Stimulated activated CD4-positive, alpha-beta T cell treated with anti-CD3 and anti-CD28 coated beads, Interleukin-12 subunit alpha, Interleukin-12 subunit beta, amount 100 ng/mL, for 24 hours (primary cell): ENCODE measurements at regions not wholly inside any gene's neighbourhood (a gene's known extent, or its start where the extent isn't known, plus 50 kb on each side); places are given as distances from the start of the nearest gene placed in this dataset.

ENCODE experiments used
- DNase-seq, 2 experiments: peaks; one replicate each; pipeline ENCODE4 v3.0.0-alpha.2; 2020; ENCODE audit warnings: low read depth in 2 of 2

DNA sequence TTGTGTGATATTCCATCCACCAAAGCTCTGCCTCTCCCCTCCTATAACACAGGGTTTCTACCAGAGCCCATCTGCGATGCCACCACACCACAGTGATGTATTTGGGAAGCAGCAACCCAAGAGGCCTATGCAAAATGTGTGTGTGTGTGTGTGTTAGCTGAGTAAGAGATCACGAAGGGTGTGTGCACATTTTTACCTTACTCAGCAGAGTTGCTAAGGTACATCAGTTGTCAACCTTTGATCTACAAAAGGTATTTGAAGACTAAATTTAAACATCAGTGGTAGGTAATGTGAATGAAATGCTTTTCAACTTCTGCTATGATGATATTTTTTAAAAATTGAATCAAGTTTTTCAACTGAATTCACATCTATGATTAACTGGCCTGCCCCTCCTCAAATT lies 227.6 kb downstream of the FBXO15 start:
- DNase-seq, result no peak

DNA sequence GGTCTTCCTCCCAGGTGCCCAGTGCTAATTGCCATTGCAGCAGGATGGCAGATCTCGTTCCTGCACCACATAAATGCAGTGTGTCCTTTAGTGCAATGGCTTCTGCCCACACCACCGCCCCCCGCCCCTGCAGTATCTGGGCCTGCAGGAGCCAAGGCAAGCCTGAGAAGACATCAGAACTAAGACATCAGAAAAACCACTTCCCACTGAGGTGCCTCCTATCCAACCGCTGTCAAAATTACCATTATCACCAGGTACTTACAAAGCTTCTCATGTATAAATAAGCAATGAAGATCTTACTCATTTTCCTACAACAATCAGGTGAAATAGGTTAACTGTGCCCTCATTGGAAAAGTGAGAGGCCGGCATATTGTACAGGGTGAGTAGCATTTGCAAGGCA lies 228.8 kb downstream of the FBXO15 start:
- DNase-seq, result no peak

DNA sequence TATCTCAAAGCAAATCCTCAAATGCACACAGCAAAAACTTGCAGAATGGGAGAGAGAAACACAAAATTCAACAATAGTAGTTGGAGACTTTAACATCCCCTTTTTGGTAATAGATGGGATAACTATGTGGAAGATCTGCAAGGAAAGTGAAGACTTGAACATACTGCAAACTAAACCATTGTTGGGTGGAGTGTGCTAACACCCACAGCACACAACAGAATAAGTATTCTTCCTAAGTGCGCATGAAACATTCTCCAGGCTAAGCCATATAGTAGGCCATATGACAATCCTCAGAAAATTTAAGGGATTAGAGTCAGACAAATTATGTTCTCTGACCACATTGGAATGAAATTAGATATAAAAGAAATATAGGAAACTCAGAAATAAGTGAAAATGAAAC lies 230.6 kb downstream of the FBXO15 start:
- no peak for DNase-seq

- DNase-seq, result no peak
These were observed 234.1 kb downstream of the FBXO15 start for GRCh38 chr18:73913505-73913904.

DNA sequence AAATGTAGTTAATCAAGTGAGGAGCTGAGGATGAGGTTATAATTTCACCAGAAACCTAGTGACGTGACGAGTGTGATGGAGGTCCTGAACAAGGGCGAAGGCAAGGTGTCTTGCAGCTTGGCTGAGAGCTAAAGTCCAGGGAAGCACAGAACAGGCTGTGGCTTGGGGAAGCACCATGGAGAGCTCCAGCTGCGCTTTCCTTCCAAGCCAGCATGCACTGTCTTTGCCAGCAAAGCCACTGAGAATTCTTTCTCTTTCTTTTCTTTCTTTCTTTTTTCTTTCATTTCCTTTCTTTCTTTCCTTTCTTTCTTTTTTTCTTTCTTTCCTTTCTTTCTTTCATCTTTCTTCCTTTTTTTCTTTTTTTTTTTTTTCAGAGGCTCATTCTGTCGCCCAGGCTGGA lies 239.3 kb downstream of the FBXO15 start:
- DNase-seq, result no peak

- no peak for DNase-seq
These were observed 246.1 kb downstream of the FBXO15 start for GRCh38 chr18:73901566-73901965.

GRCh38 chr18:73901151-73901550 lies 246.5 kb downstream of the FBXO15 start:
- no peak for DNase-seq

GRCh38 chr18:73900106-73900835 lies 247.4 kb downstream of the FBXO15 start:
- DNase-seq, result no peak

DNA sequence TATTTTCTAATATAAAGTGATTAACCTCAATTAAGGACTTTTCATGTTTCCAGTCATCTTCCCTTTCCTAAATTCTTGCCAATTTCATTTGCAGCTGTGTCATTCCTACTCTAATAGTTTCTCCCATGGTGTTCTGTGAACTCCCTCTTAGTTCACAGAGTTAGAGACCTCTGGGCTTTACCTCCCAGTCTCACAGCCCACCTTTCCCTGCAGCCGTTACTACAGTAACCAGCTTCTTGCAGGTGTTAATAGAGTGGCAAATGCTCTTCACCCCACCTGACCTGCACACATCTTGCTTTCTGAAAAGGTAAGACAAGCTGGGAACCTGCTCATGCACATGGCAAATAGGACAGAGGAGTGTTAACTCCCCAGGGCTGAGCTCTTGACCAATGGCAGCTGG lies 250.1 kb downstream of the FBXO15 start:
- no peak for DNase-seq

- no peak for DNase-seq
These were observed 250.9 kb downstream of the FBXO15 start for GRCh38 chr18:73896685-73897084.

DNA sequence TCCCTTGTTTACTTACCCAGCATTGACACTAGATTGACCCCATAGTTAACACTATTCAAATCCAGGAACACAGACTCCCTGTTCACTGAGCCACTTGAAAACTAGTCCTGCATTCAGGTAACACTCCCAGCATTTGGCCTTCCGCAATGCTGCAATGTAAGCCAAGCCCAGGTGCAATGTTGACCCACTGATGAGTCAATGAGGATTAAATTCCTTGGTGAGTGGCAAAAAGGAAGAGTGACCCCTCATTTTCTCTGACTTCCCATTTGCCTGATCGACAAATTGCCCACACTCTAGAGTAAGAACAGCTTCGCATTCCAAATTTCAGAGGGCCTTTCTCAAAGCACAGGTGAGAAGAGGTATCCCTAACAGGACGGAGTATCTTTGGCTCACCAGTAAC lies 251.9 kb downstream of the FBXO15 start:
- no peak for DNase-seq

DNA sequence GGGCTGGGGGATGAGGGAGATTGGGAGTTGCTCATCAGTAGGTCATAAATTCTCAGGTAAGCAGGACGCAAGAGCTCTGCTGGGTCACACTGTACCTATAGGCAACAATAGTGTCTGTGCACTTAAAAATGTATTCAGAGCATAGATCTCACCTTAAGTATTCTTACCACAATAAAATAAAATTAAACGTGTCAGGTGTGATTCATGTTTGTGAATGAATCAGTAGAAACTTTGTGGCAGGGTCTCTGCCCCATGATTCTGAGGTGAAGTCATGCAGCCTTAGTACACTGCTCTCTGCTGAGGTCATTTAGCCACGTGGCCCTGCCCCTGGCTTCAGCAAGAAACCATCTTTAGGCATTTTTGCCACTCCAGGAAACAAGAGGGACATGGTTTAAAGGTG lies 253.8 kb downstream of the FBXO15 start:
- no peak for DNase-seq

- no peak for DNase-seq
These were observed 255.8 kb downstream of the FBXO15 start for GRCh38 chr18:73891572-73892421.

DNA sequence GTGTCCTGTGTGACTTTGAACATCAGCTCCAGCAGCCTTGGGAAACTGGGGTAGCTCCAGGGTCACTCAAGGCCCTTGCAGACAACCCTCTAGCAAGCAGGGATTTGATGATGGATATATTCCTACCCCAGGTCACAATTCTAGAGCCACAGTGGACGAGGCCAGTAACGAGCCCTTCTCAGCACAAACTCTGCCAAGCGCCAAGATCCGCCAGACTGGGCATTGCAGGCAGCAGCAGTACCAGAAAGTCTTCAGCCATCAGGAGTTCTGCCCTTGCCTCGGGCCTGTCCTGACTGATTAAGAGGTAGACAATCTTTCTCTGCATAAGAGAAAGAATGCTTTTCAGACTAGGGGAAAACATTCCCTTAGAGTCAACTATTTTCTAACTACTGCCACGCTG lies 259.1 kb downstream of the FBXO15 start:
- DNase-seq, result no peak

- DNase-seq, result no peak
These were observed 259.8 kb downstream of the FBXO15 start for GRCh38 chr18:73887801-73888200.

DNA sequence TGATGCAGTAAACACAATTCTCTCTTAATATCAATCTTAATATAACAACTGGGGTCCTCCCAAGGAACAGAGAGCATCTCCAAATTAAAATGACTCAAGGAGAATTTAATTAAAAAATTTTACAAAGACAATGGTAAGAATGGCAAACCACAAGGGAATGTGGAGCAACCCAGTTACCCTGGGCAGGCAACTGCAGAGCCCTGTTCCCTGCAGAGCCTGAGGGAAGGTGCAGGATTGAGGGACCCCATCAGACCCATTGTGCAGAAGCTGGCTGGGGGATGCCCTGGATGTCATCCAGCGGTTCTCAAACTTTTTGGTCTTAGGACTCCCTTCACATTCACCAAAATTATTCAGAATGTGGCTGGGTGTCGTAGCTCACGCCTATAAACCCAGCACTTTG lies 262.8 kb downstream of the FBXO15 start:
- no peak for DNase-seq

DNA sequence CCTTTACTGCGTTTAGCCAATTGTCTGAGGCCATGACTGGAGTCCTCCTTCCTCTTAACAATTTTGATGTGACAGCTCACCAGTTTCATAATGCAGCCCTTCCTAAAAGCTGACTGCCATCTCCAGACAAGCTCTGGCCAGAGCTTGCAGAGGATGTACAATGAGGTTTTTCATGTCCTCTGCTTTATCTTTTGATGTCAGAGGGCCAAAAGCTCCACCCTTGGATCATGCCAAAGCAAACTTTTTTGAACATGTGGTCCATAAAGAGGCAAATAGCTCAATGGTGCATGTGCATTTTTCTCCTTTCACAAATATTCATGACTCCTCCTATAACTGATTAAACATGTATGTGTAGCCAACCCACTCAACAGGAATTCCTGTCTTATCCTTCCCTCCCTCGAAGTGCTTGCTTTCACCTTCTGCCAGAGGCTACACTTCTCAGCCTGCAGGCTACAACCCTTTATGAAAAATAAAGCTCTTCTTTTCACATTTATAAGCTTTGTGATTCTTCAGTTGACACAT lies 266.2 kb downstream of the FBXO15 start:
- no peak for DNase-seq

DNA sequence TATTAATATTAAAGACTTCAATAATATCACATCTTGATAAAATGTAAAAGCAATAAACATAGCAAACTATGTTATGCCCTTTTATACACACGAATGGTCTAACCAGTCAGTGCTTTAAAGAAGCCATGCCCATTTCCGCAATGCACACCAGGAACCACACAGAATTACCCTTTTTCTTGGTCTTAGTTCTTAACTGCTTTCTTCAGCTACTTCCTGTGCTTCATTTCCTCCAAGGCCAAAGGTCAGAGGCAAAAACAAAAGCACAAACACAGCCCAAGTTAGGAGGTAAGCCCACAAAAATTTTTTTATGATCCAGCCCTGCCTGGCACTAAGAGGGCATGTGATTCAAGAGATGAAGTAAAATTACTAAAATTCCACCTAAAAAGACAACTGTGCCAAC lies 267.2 kb downstream of the FBXO15 start:
- no peak for DNase-seq

GRCh38 chr18:73879766-73880165 lies 267.9 kb downstream of the FBXO15 start:
- no peak for DNase-seq

DNA sequence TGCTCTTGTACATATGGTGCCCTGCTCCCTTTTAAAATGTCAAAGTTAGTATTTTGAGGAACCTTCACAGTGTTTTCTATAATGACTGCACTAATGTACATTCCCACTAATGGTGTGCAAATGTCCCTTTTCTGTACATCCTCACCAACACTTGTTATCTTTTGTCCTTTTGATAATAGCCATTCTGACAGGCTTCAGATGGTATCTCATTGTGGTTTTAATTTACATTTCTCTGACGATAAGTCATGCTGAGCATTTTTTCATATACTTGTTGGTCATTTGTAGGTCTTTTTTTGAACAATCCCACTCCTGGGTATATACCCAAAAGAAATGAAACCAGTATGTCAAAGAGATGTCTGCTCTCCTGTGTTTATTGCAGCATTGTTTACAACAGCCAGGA lies 268.3 kb downstream of the FBXO15 start:
- no peak for DNase-seq

- no peak for DNase-seq
These were observed 278.5 kb downstream of the FBXO15 start for GRCh38 chr18:73869182-73869581.

- no peak for DNase-seq
These were observed 285.9 kb downstream of the FBXO15 start for GRCh38 chr18:73861771-73862170.

- DNase-seq, result no peak
These were observed 287.7 kb downstream of the FBXO15 start for GRCh38 chr18:73859837-73860397.
